Erythroblast (primary cell): ENCODE measurements at regions not wholly inside any gene's neighbourhood (a gene's known extent, or its start where the extent isn't known, plus 50 kb on each side); places are given as distances from the start of the nearest gene placed in this dataset.

Source experiments
- GATA1 ChIP-seq: IDR thresholded peaks from 2 replicates; pipeline ENCODE4 v1.6.1; 2011; ENCODE audit warnings: low read depth, mild to moderate bottlenecking, control low read depth, low read length, moderate library complexity
- POLR2A ChIP-seq: IDR thresholded peaks from 2 replicates; pipeline ENCODE4 v1.6.1; 2011; ENCODE audit warnings: mild to moderate bottlenecking, low read length

DNA sequence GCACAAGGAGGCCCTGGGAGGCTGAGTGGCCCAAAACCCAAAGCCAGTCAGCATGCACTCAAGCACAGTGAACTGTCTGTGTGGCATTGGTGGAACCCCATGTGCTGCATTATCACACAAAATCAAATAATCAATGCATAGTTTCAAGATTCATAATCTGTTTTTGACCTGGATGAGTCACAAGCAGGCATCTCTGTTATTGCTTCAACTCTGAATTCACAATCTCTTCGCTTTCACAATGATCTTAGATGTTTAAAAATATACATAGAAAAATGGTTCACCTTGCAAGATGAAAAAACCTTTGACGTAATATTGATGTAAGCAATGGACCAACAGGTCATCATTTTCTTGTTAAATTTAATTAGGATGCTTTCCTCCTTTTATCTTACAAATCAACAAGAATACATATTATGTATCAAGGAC lies 455.4 kb downstream of the IRS2 start:
- TF ChIP-seq POLR2A, result no peak
- no peak for TF ChIP-seq GATA1
